Fibroblast of lung (primary cell): ENCODE measurements at regions not wholly inside any gene's neighbourhood (a gene's known extent, or its start where the extent isn't known, plus 50 kb on each side); places are given as distances from the start of the nearest gene placed in this dataset.
A peak's percentile ranks its signal among the peaks of the same experiment; 100 is the strongest.

Experiments used
- DNase-seq, 2 donors: peaks; one replicate each; pipeline versions ENCODE4 v3.0.0 to v3.0.0-alpha.2; 2010; ENCODE audit warnings: low read depth in 2 of 2
- H2AFZ ChIP-seq: 2 replicates; pipeline ENCODE4 v1.5.1; 2012; ENCODE audit warnings: low read length, control low read depth, inconsistent platforms
- H3K27ac ChIP-seq: 2 replicates; pipeline ENCODE4 v1.5.1; 2011; ENCODE audit warnings: low read length, control low read depth; ENCODE audit not compliant: insufficient read depth
- H3K27me3 ChIP-seq: 2 replicates; pipeline ENCODE4 v1.5.1; 2011; ENCODE audit warnings: mild to moderate bottlenecking, low read length; ENCODE audit not compliant: control insufficient read depth, insufficient read depth
- H3K36me3 ChIP-seq: 2 replicates; pipeline ENCODE4 v1.5.1; 2011; ENCODE audit warnings: low read length; ENCODE audit not compliant: control insufficient read depth, insufficient read depth
- H3K4me1 ChIP-seq: 2 replicates; pipeline ENCODE4 v1.5.1; 2011; ENCODE audit warnings: low read length; ENCODE audit not compliant: control insufficient read depth, insufficient read depth; ENCODE audit errors: extremely low read depth
- H3K4me2 ChIP-seq: 2 replicates; pipeline ENCODE4 v1.5.1; 2011; ENCODE audit warnings: low read length, control low read depth; ENCODE audit not compliant: insufficient read depth; ENCODE audit errors: extremely low read depth
- H3K4me3 ChIP-seq, 4 experiments: fragments of 200-600 bp in 1 of 4; sonication (generic) in 1 of 4; replicated peaks in 1 of 4; 2 replicates each; pipeline ENCODE4 v1.5.1; 2011 to 2016; ENCODE audit warnings: low read length in 4 of 4, low read depth in 3 of 4, mild to moderate bottlenecking in 3 of 4, control low read depth in 2 of 4, inconsistent platforms in 1 of 4, mixed read lengths in 1 of 4; ENCODE audit not compliant: insufficient read depth in 1 of 4; ENCODE audit errors: control extremely low read depth in 1 of 4
- H3K79me2 ChIP-seq: 2 replicates; pipeline ENCODE4 v1.5.1; 2012; ENCODE audit warnings: mild to moderate bottlenecking, low read length, inconsistent platforms; ENCODE audit not compliant: control insufficient read depth, insufficient read depth
- H3K9ac ChIP-seq: 2 replicates; pipeline ENCODE4 v1.5.1; 2011; ENCODE audit warnings: mild to moderate bottlenecking, low read length, control low read depth; ENCODE audit not compliant: insufficient read depth
- H3K9me3 ChIP-seq: 2 replicates; pipeline ENCODE4 v1.5.1; 2012; ENCODE audit warnings: low read depth, low read length; ENCODE audit not compliant: control insufficient read depth, insufficient read depth
- H4K20me1 ChIP-seq: 2 replicates; pipeline ENCODE4 v1.5.1; 2011; ENCODE audit warnings: low read length; ENCODE audit not compliant: control insufficient read depth, insufficient read depth; ENCODE audit errors: extremely low read depth
- CTCF ChIP-seq, 2 donors: IDR thresholded peaks in 1 of 2; conservative IDR thresholded peaks in 1 of 2; 1 replicate in 1 of 2; 2 replicates in 1 of 2; pipeline ENCODE4 v1.5.1; 2011 to 2012; ENCODE audit warnings: low read length in 2 of 2, control low read depth in 1 of 2, inconsistent platforms in 1 of 2, low read depth in 1 of 2, mild to moderate bottlenecking in 1 of 2
- EZH2 ChIP-seq: IDR thresholded peaks from 2 replicates; pipeline ENCODE4 v1.5.1; 2012; ENCODE audit warnings: low read length, control low read depth, mild to moderate bottlenecking; ENCODE audit errors: missing control alignments

- Histone ChIP-seq H3K9ac (no peak overlapping the region), H3K4me3 (no peak overlapping the region), H3K27ac (no peak overlapping the region), H3K4me1 (no peaks in the 10 kb centered on the region), H3K79me2 (no peaks in the 10 kb centered on the region), H4K20me1 (no peaks in the 10 kb centered on the region), H3K27me3 (no peaks in the 10 kb centered on the region), H3K36me3 (no peaks in the 10 kb centered on the region), H3K9me3 (no peaks in the 10 kb centered on the region), H2AFZ (no peak overlapping the region), H3K4me2 (no peak overlapping the region)
- no peak for DNase-seq
- TF ChIP-seq EZH2 = no peak
- no peak for TF ChIP-seq CTCF (conservative IDR thresholded peaks at IDR 0.05 in 1 of 2, IDR thresholded peaks at IDR 0.05 in 1 of 2; ENCODE audit: low read depth in 1 of 2, low read length in 2 of 2)
Measured at GRCh38 chr17:15049795-15050160, 215.3 kb downstream of the PMP22 start.

GRCh38 chr17:15048933-15049794 lies 216.0 kb downstream of the PMP22 start:
- no peaks in the 10 kb centered on the region for H3K79me2 ChIP-seq
- no peaks in the 10 kb centered on the region for H3K27me3 ChIP-seq
- H3K36me3 ChIP-seq = no peaks in the 10 kb centered on the region
- TF ChIP-seq EZH2 (no peak), CTCF (conservative IDR thresholded peaks at IDR 0.05 in 1 of 2, IDR thresholded peaks at IDR 0.05 in 1 of 2; ENCODE audit: low read depth in 1 of 2, low read length in 2 of 2) (no peak)
- no peak overlapping the region for H3K4me2 ChIP-seq
- no peak overlapping the region for H2AFZ ChIP-seq
- no peaks in the 10 kb centered on the region for H3K4me1 ChIP-seq
- DNase-seq = no peak
- no peak overlapping the region for H3K27ac ChIP-seq
- H3K9me3 ChIP-seq = no peaks in the 10 kb centered on the region
- H3K4me3 ChIP-seq = no peak overlapping the region
- no peak overlapping the region for H3K9ac ChIP-seq
- no peaks in the 10 kb centered on the region for H4K20me1 ChIP-seq

GRCh38 chr17:15048381-15048780 lies 216.7 kb downstream of the PMP22 start:
- no peaks in the 10 kb centered on the region for H3K4me1 ChIP-seq
- no peak overlapping the region for H3K4me3 ChIP-seq
- H2AFZ ChIP-seq = no peak overlapping the region
- DNase-seq = no peak
- H3K36me3 ChIP-seq = no peaks in the 10 kb centered on the region
- no peaks in the 10 kb centered on the region for H3K79me2 ChIP-seq
- H3K4me2 ChIP-seq = no peak overlapping the region
- H3K27me3 ChIP-seq = no peaks in the 10 kb centered on the region
- no peak overlapping the region for H3K9ac ChIP-seq
- H3K9me3 ChIP-seq = no peaks in the 10 kb centered on the region
- TF ChIP-seq EZH2 (no peak), CTCF (conservative IDR thresholded peaks at IDR 0.05 in 1 of 2, IDR thresholded peaks at IDR 0.05 in 1 of 2; ENCODE audit: low read depth in 1 of 2, low read length in 2 of 2) (peak in 1 of 2 donors; percentile 16)
- H3K27ac ChIP-seq = no peak overlapping the region
- H4K20me1 ChIP-seq = no peaks in the 10 kb centered on the region
